ENCODE measurements at regions not wholly inside any gene's neighbourhood (a gene's known extent, or its start where the extent isn't known, plus 50 kb on each side); places are given as distances from the start of the nearest gene placed in this dataset.
"Not testable (repeated sequence)": the region's sequence is repeated elsewhere in the genome, so short reads cannot be mapped to it uniquely, and the experiment has no call there.

GRCh38 chr3:26087751-26088150, 297.9 kb downstream of the OXSM start:
- Histone ChIP-seq H3K9ac (ENCODE audit: low read length) (no peak overlapping the region), H3K4me1 (ENCODE audit: control insufficient read depth, insufficient read depth, low read length) (peaks cover 2% of the 10 kb centered on the region), H3K36me3 (ENCODE audit: control insufficient read depth, insufficient read depth, low read length) (no peaks in the 10 kb centered on the region), H3K27ac (ENCODE audit: low read depth, low read length) (no peak overlapping the region), H3K4me3 (ENCODE audit: low read length) (no peak overlapping the region), H3K27me3 (ENCODE audit: control insufficient read depth, insufficient read depth, low read length) (no peaks in the 10 kb centered on the region)

DNA sequence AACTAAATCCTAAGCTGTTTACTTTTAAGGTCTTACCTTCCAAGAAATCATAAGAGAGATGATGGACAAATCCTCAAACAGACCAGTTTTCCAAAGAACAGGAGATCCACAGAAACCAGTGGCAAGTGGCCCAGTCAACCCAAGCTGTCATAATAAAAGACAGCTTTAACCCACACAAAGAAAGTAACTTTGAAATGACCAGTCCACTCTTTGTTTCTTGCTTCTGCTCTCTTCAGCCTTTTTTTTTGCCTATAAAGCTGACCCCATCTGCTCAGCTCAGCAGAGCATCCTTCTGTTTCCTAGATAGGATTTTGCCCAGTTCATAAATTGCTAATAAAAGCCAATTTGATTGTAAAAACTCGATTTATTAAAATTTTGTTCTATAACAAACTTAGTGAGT, 299.4 kb downstream of the OXSM start:
- Histone ChIP-seq H3K36me3 (ENCODE audit: control insufficient read depth, insufficient read depth, low read length) (no peaks in the 10 kb centered on the region), H3K27ac (ENCODE audit: low read depth, low read length) (no peak overlapping the region), H3K9ac (ENCODE audit: low read length) (no peak overlapping the region), H3K27me3 (ENCODE audit: control insufficient read depth, insufficient read depth, low read length) (no peaks in the 10 kb centered on the region), H3K4me3 (ENCODE audit: low read length) (no peak overlapping the region), H3K4me1 (ENCODE audit: control insufficient read depth, insufficient read depth, low read length) (peaks cover 2% of the 10 kb centered on the region)

- Histone ChIP-seq H3K4me3 (ENCODE audit: low read length) (no peak overlapping the region), H3K9ac (ENCODE audit: low read length) (no peak overlapping the region), H3K4me1 (ENCODE audit: control insufficient read depth, insufficient read depth, low read length) (no peaks in the 10 kb centered on the region), H3K27ac (ENCODE audit: low read depth, low read length) (no peak overlapping the region), H3K27me3 (ENCODE audit: control insufficient read depth, insufficient read depth, low read length) (no peaks in the 10 kb centered on the region), H3K36me3 (ENCODE audit: control insufficient read depth, insufficient read depth, low read length) (no peaks in the 10 kb centered on the region)
These were observed 300.7 kb downstream of the OXSM start for GRCh38 chr3:26090589-26090988.

- Histone ChIP-seq H3K27ac (ENCODE audit: low read depth, low read length) (no peak overlapping the region), H3K27me3 (ENCODE audit: control insufficient read depth, insufficient read depth, low read length) (no peaks in the 10 kb centered on the region)
These were observed 301.2 kb downstream of the OXSM start for GRCh38 chr3:26091096-26091495.

GRCh38 chr3:26091626-26092025, 301.7 kb downstream of the OXSM start:
- H3K36me3 ChIP-seq (ENCODE audit: control insufficient read depth, insufficient read depth, low read length) = no peaks in the 10 kb centered on the region
- H3K4me3 ChIP-seq (ENCODE audit: low read length) = no peak overlapping the region
- H3K27me3 ChIP-seq (ENCODE audit: control insufficient read depth, insufficient read depth, low read length) = no peaks in the 10 kb centered on the region
- H3K9ac ChIP-seq (ENCODE audit: low read length) = no peak overlapping the region
- no peaks in the 10 kb centered on the region for H3K4me1 ChIP-seq (ENCODE audit: control insufficient read depth, insufficient read depth, low read length)
- no peak overlapping the region for H3K27ac ChIP-seq (ENCODE audit: low read depth, low read length)

More at GRCh38 chr3:26091096-26091495, 301.2 kb downstream of the OXSM start:
- Histone ChIP-seq H3K36me3 (ENCODE audit: control insufficient read depth, insufficient read depth, low read length) (no peaks in the 10 kb centered on the region), H3K9ac (ENCODE audit: low read length) (no peak overlapping the region), H3K4me3 (ENCODE audit: low read length) (no peak overlapping the region), H3K4me1 (ENCODE audit: control insufficient read depth, insufficient read depth, low read length) (no peaks in the 10 kb centered on the region)

DNA sequence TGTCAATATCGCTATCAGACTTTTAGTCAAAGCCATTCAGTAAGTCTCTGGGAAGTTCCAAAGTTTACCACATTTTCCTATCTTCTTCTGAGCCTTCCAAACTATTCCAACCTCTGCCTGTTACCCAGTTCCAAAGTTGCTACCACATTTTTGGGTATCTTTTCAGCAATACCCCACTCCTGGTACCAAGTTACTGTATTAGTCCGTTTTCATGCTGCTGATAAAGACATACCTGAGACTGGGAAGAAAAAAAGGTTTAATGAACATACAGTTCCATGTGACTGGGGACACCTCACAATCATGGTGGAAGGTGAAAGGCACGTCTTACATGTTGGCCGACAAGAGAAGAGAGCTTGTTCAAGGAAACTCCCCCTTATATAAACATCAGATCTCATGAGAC, 307.2 kb downstream of the OXSM start:
- not testable (repeated sequence) for H3K9ac ChIP-seq (ENCODE audit: low read length); H3K27me3 ChIP-seq (ENCODE audit: control insufficient read depth, insufficient read depth, low read length); H3K27ac ChIP-seq (ENCODE audit: low read depth, low read length); H3K4me1 ChIP-seq (ENCODE audit: control insufficient read depth, insufficient read depth, low read length); H3K4me3 ChIP-seq (ENCODE audit: low read length); H3K36me3 ChIP-seq (ENCODE audit: control insufficient read depth, insufficient read depth, low read length)

- no peak overlapping the region for H3K9ac ChIP-seq (ENCODE audit: low read length)
- H3K36me3 ChIP-seq (ENCODE audit: control insufficient read depth, insufficient read depth, low read length) = no peaks in the 10 kb centered on the region
- H3K4me3 ChIP-seq (ENCODE audit: low read length) = no peak overlapping the region
- no peaks in the 10 kb centered on the region for H3K4me1 ChIP-seq (ENCODE audit: control insufficient read depth, insufficient read depth, low read length)
- H3K27me3 ChIP-seq (ENCODE audit: control insufficient read depth, insufficient read depth, low read length) = no peaks in the 10 kb centered on the region
- no peak overlapping the region for H3K27ac ChIP-seq (ENCODE audit: low read depth, low read length)
These were observed 309.8 kb downstream of the OXSM start for GRCh38 chr3:26099692-26100091.

DNA sequence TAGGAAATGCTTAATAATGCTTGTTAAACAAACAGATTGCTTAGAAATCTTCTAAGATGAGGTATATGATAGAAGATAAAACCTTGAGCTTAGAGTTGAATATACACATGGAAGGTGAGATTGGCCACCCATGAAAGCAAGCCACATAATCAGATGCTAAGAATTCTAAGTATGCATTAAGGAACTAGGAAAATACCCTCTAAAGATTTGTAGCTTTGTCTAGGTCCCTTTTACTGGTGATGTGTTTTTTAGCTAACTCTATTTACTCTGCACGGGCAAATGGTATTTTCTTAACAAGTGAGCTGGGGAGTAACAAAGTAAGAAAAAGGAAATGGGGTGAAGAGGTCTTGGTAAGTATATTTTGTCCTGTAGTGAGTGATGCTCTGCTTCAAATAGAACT, 310.3 kb downstream of the OXSM start:
- H3K4me3 ChIP-seq (ENCODE audit: low read length) = no peak overlapping the region
- no peak overlapping the region for H3K27ac ChIP-seq (ENCODE audit: low read depth, low read length)

GRCh38 chr3:26102376-26102775, 312.5 kb downstream of the OXSM start:
- Histone ChIP-seq H3K4me3 (ENCODE audit: low read length) (no peak overlapping the region), H3K9ac (ENCODE audit: low read length) (no peak overlapping the region), H3K27me3 (ENCODE audit: control insufficient read depth, insufficient read depth, low read length) (no peaks in the 10 kb centered on the region), H3K4me1 (ENCODE audit: control insufficient read depth, insufficient read depth, low read length) (no peaks in the 10 kb centered on the region), H3K27ac (ENCODE audit: low read depth, low read length) (no peak overlapping the region), H3K36me3 (ENCODE audit: control insufficient read depth, insufficient read depth, low read length) (no peaks in the 10 kb centered on the region)

More for the DNA sequence above, 310.3 kb downstream of the OXSM start:
- Histone ChIP-seq H3K9ac (ENCODE audit: low read length) (no peak overlapping the region), H3K4me1 (ENCODE audit: control insufficient read depth, insufficient read depth, low read length) (no peaks in the 10 kb centered on the region), H3K36me3 (ENCODE audit: control insufficient read depth, insufficient read depth, low read length) (no peaks in the 10 kb centered on the region), H3K27me3 (ENCODE audit: control insufficient read depth, insufficient read depth, low read length) (no peaks in the 10 kb centered on the region)

DNA sequence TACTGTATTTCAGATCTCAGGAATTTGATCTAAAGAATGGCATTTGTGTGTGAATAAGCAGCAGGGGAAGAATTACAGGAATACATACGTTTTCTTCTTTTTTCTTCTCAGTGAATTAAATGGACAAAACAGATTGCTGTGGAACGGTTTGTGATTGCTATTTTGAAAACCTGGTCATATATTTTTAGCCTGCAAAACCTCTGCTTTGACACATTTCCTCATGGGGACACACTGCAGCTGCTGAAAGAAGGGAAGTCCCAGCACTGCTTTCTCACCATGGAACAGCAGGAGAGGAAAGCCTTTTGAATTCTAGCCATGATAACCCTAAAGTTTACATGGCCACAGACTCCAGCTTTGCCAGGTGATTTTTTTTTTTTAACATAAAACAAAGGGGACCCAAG, 315.0 kb downstream of the OXSM start:
- no peak overlapping the region for H3K4me3 ChIP-seq (ENCODE audit: low read length)
- no peak overlapping the region for H3K27ac ChIP-seq (ENCODE audit: low read depth, low read length)

DNA sequence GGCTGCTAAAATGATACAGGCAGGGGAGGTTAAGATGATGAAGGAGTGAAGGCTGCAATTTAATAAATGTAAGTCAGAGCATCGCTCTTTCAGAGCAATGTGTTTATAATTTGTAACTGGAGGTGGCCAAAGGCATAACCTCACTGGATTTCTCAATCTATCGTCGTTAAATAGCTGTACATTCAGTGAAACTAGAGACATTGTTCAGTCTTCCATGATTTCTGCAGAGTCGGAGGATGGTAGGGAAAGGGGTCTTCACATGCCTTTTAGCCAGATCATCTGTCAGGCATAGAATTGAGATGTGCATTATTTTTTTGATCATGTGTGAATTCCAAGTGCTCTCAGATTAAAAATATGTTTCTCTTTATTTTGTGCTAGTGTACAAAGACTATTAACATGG, 315.4 kb downstream of the OXSM start:
- Histone ChIP-seq H3K36me3 (ENCODE audit: control insufficient read depth, insufficient read depth, low read length) (no peaks in the 10 kb centered on the region), H3K27ac (ENCODE audit: low read depth, low read length) (no peak overlapping the region), H3K4me3 (ENCODE audit: low read length) (no peak overlapping the region), H3K4me1 (ENCODE audit: control insufficient read depth, insufficient read depth, low read length) (no peaks in the 10 kb centered on the region), H3K27me3 (ENCODE audit: control insufficient read depth, insufficient read depth, low read length) (no peaks in the 10 kb centered on the region), H3K9ac (ENCODE audit: low read length) (no peak overlapping the region)

More for the DNA sequence above, 315.0 kb downstream of the OXSM start:
- Histone ChIP-seq H3K27me3 (ENCODE audit: control insufficient read depth, insufficient read depth, low read length) (no peaks in the 10 kb centered on the region), H3K9ac (ENCODE audit: low read length) (no peak overlapping the region), H3K4me1 (ENCODE audit: control insufficient read depth, insufficient read depth, low read length) (no peaks in the 10 kb centered on the region), H3K36me3 (ENCODE audit: control insufficient read depth, insufficient read depth, low read length) (no peaks in the 10 kb centered on the region)

DNA sequence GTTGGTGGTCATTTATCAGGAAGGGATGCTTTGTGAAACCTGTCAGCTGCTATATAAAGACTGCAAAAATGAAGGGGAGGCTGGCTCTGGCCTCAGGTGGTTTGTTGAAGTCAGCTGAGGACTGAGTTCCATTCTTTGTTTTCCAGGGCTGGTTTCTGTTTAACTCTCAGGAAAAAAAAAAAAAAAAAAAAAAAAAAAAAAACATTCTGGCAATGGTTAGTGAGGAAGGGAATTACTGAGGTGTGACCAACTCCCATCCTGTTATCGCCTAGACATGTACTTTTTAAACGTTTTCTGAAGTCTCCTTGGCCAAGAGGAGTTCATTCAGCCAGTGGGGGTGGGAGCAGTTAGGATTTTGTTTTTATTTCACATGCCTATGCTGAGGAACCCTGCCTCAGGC, 316.3 kb downstream of the OXSM start:
- no peak overlapping the region for H3K9ac ChIP-seq (ENCODE audit: low read length)
- no peak overlapping the region for H3K27ac ChIP-seq (ENCODE audit: low read depth, low read length)
- no peaks in the 10 kb centered on the region for H3K4me1 ChIP-seq (ENCODE audit: control insufficient read depth, insufficient read depth, low read length)

DNA sequence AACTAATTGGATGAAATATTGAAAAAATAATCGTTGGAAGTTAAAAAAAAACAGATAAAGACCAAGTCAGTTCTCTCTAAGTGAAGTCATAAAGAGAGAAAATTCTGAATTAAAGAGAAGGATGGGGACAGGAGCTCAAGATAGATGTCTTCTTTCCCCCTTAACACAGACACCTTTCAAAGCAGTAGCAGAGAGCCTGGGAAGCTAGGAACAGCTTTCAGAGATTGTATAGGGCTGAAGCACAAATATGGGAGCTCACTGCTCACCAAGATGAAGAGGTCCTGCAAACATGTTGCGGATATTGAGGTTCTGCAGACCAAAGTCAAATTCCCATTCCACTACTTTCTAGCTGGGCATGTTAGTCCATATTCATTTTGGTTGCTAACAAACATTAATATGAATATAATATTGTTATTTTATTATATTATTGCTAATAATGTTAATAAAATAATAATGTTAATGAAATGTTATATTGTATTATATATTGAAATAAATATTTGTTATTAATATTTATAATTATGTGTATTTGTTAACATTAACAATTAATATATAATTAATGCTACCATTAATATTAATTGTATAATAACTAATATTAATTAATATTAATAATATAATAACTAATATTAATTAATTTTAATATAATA, 319.1 kb downstream of the OXSM start:
- H3K27ac ChIP-seq (ENCODE audit: low read depth, low read length) = no peak overlapping the region
- no peaks in the 10 kb centered on the region for H3K36me3 ChIP-seq (ENCODE audit: control insufficient read depth, insufficient read depth, low read length)
- no peaks in the 10 kb centered on the region for H3K27me3 ChIP-seq (ENCODE audit: control insufficient read depth, insufficient read depth, low read length)
- H3K4me3 ChIP-seq (ENCODE audit: low read length) = no peak overlapping the region
- no peak overlapping the region for H3K9ac ChIP-seq (ENCODE audit: low read length)
- no peaks in the 10 kb centered on the region for H3K4me1 ChIP-seq (ENCODE audit: control insufficient read depth, insufficient read depth, low read length)

More for the DNA sequence above, 316.3 kb downstream of the OXSM start:
- no peak overlapping the region for H3K4me3 ChIP-seq (ENCODE audit: low read length)
- no peaks in the 10 kb centered on the region for H3K27me3 ChIP-seq (ENCODE audit: control insufficient read depth, insufficient read depth, low read length)
- H3K36me3 ChIP-seq (ENCODE audit: control insufficient read depth, insufficient read depth, low read length) = no peaks in the 10 kb centered on the region

All from rectal smooth muscle tissue (tissue), 1 donor.